Activated naive CD4-positive, alpha-beta T cell treated with anti-CD3 and anti-CD28 coated beads, Interleukin-2, amount 50 U/mL, for 72 hours (primary cell): ENCODE measurements at regions not wholly inside any gene's neighbourhood (a gene's known extent, or its start where the extent isn't known, plus 50 kb on each side); places are given as distances from the start of the nearest gene placed in this dataset.
A peak's percentile ranks its signal among the peaks of the same experiment; 100 is the strongest.

ENCODE experiments used
- ATAC-seq, 2 donors: fragments of 150-1000 bp; cut with Tn5 transposase; 2 replicates each; pipeline ENCODE4 v1.10.0; 2021; ENCODE audit warnings: mild to moderate bottlenecking in 2 of 2, moderate library complexity in 2 of 2
- DNase-seq, 2 donors: peaks; one replicate each; pipeline ENCODE4 v3.0.0; 2021 to 2022; ENCODE audit warnings: low spot score in 2 of 2
- H3K27ac Mint-ChIP-seq, 2 donors: one replicate each; pipeline ENCODE4 v1.8.0; 2022; ENCODE audit warnings: mild to moderate bottlenecking in 2 of 2, mixed read lengths in 2 of 2
- H3K36me3 Mint-ChIP-seq, 2 donors: one replicate each; pipeline ENCODE4 v1.8.0; 2022; ENCODE audit warnings: mixed read lengths in 2 of 2
- H3K9me3 Mint-ChIP-seq, 2 donors: one replicate each; pipeline ENCODE4 v1.8.0; 2022; ENCODE audit warnings: mixed read lengths in 2 of 2

GRCh38 chr1:55695151-55695550 lies 480.0 kb upstream of the USP24 start:
- Mint-ChIP-seq H3K36me3 (no peaks in the 10 kb centered on the region), H3K9me3 (no peaks in the 10 kb centered on the region), H3K27ac (no peak overlapping the region)
- ATAC-seq (no peak), DNase-seq (no peak)

GRCh38 chr1:55694310-55694801 lies 479.2 kb upstream of the USP24 start:
- no peaks in the 10 kb centered on the region for H3K9me3 Mint-ChIP-seq
- ATAC-seq (no peak), DNase-seq (no peak)
- no peaks in the 10 kb centered on the region for H3K36me3 Mint-ChIP-seq
- H3K27ac Mint-ChIP-seq, result no peak overlapping the region

- DNase-seq (no peak), ATAC-seq (no peak)
- no peaks in the 10 kb centered on the region for H3K9me3 Mint-ChIP-seq
- no peaks in the 10 kb centered on the region for H3K36me3 Mint-ChIP-seq
- H3K27ac Mint-ChIP-seq, result no peak overlapping the region
Measured at GRCh38 chr1:55692726-55693125, 477.6 kb upstream of the USP24 start.

DNA sequence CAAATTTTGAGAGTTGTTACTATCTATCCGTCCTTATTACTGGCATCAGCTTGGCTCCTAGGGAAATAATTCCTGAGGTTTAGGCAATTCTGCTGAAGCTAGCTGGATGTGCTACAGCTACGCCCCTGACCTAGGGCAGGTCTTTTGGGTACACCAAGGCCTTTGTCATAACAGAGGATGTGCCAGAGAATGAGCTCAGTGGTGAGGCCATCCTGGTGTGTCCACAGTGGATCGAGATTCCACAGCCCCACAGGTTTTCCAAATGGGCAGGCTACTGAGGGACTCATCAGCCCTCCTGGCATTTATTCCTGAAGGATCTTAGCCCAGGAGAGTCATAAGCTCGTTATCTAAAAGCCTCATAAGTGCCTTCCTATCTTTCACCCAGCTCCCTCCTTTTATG lies 475.2 kb upstream of the USP24 start:
- no peaks in the 10 kb centered on the region for H3K36me3 Mint-ChIP-seq
- no peak overlapping the region for H3K27ac Mint-ChIP-seq
- ATAC-seq, result no peak
- no peak for DNase-seq
- no peaks in the 10 kb centered on the region for H3K9me3 Mint-ChIP-seq

DNA sequence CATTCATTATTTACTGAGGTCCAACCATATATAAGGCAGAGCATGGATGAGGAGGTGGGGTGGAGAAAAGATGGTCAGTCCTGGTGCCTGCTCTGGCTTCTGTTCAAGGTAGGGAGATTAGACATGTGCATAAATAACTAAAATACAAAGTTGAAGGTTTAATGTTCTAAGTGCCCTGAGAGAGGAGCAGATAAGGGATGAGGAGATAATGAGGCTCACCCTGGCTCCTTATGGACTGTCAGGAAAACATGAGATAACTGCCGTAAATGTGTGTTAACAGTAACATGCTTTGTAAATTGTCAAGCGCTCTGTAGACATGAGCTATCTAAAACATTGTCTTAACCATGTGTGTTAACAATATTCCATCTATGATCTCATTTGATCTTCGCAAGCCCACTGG lies 474.6 kb upstream of the USP24 start:
- ATAC-seq (no peak), DNase-seq (no peak)
- H3K9me3 Mint-ChIP-seq, result no peaks in the 10 kb centered on the region
- H3K27ac Mint-ChIP-seq, result no peak overlapping the region
- H3K36me3 Mint-ChIP-seq, result no peaks in the 10 kb centered on the region

DNA sequence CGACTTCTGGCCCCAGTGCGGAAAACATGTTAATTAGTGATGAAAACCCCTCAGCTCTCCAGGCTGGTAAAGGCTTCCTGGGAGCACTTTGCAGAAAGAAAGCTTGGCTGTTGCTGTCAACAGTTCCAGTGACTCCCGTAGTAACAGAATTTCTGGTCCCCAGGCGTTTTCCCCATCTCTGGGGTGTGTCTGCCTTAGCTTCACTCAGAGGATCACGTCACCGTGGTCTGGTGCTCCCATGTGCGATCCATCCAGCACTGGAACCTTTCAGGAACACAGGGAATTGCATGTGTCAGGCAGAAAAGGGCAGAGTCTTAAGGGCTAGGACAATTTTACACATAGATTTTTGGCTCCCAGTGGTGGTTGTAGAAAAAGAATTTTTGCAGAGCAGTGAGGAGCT lies 470.4 kb upstream of the USP24 start:
- ATAC-seq, result no peak
- DNase-seq, result no peak
- Mint-ChIP-seq H3K9me3 (peaks cover 0 to 2% of the 10 kb centered on the region in 2 donors), H3K36me3 (no peaks in the 10 kb centered on the region), H3K27ac (no peak overlapping the region)

GRCh38 chr1:55684131-55684650 lies 469.0 kb upstream of the USP24 start:
- peaks cover 0 to 2% of the 10 kb centered on the region in 2 donors for H3K9me3 Mint-ChIP-seq
- ATAC-seq (no peak), DNase-seq (no peak)
- no peaks in the 10 kb centered on the region for H3K36me3 Mint-ChIP-seq
- no peak overlapping the region for H3K27ac Mint-ChIP-seq

DNA sequence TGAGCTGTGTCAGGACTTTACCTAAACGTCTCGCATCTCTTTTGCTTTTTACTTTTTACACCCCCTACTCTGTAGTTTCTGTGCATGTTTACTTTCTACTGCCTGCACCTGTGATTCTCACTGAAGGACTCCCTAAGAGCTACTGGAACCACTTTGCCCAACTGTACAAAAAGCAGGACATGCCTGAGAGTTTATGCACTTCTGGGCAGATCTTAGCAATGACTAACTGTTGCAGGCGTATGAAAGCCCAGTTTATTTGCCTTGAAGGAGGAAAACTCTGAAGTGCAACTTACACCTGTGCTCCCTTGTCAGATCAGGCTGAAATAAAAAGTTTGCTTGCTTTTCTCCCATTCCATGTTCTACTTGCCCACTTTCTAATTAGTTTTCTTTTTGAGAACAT lies 467.0 kb upstream of the USP24 start:
- DNase-seq (no peak), ATAC-seq (no peak)
- H3K27ac Mint-ChIP-seq, result no peak overlapping the region
- peaks cover 0 to 2% of the 10 kb centered on the region in 2 donors for H3K9me3 Mint-ChIP-seq
- H3K36me3 Mint-ChIP-seq, result no peaks in the 10 kb centered on the region

DNA sequence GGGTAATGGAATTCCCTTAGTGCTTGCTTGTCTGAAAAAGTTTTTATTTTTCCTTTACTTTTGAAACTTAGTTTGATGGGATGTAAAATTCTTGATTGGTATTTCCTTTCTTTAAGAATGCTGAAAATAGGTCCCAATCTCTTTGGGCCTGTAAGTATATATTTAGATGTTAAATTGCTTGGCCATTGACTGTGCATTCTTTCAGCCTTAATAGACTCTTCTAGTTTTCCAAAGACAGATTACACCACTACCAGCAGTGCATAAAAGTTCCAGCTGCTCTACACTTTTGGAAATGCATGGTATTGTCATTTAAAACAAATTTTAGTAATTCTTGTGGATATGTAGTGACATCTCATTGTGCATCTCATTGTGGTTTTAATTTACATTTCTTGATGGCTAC lies 464.8 kb upstream of the USP24 start:
- Mint-ChIP-seq H3K36me3 (no peaks in the 10 kb centered on the region), H3K27ac (no peak overlapping the region), H3K9me3 (peaks cover 8 to 11% of the 10 kb centered on the region in 2 donors)
- ATAC-seq, result no peak
- DNase-seq, result no peak

DNA sequence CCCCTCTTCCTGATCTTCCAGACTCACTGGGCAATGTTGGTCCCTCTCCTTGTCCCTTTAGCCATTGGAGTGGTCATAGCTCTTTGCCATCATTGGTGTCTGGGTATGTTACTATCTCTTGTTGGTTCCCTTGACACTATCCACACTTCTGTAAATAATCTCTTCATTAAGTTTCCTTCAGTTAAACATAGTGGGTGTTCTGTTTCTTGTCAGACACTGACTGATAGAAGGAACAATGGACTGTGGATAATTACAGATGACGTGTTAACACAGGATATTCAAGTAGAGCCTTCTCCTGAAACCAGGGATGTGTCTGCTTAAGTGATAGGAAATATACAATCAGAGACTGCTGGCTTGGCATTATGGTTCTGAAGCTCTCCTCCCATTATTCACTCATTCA lies 458.3 kb upstream of the USP24 start:
- Mint-ChIP-seq H3K9me3 (peaks cover 8% of the 10 kb centered on the region in 2 donors), H3K27ac (peak overlapping the region in 1 of 2 donors; percentile 6), H3K36me3 (no peaks in the 10 kb centered on the region)
- no peak for DNase-seq
- ATAC-seq, result no peak

- DNase-seq, result no peak
- ATAC-seq, result no peak
- Mint-ChIP-seq H3K36me3 (no peaks in the 10 kb centered on the region), H3K9me3 (no peaks in the 10 kb centered on the region), H3K27ac (peak overlapping the region in 1 of 2 donors; percentile 44)
Measured at GRCh38 chr1:55670331-55671082, 455.3 kb upstream of the USP24 start.

DNA sequence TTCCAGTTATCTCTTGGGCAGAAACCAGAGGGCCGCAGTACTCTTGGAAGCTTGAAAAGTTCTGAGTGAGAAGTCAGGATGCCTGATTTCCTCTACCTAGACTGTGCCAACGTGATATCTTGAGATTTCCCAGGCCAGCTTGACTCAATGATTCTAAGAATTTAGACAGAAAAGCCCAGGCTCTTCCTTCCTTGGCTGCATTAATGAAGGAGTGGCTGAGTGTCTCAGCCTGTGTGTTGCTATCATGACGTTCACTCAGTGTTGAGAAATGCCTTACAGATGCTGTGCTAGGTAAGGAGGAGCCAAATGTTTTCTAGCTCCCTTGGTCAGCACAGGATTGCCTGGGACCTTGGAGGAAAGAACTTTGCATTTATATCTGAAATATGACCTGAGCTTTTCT lies 454.1 kb upstream of the USP24 start:
- no peaks in the 10 kb centered on the region for H3K9me3 Mint-ChIP-seq
- no peak overlapping the region for H3K27ac Mint-ChIP-seq
- DNase-seq, result no peak
- H3K36me3 Mint-ChIP-seq, result no peaks in the 10 kb centered on the region
- no peak for ATAC-seq

DNA sequence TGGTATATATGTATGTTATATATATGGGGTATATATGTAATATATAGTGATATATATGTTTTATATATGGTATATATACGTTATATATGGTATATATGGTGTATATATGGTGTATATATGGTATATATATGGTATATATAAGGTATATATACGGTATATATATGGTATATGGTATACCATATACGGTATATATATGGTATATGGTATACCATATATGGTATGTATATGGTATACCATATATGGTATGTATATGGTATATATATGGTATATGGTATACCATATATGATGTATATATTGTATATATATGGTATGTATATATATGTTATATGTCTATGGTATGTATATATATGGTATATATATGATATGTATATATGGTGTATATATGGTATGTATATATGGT lies 447.7 kb upstream of the USP24 start:
- Mint-ChIP-seq H3K27ac (no peak overlapping the region), H3K9me3 (peaks cover 0 to 7% of the 10 kb centered on the region in 2 donors), H3K36me3 (no peaks in the 10 kb centered on the region)
- ATAC-seq (no peak), DNase-seq (no peak)

DNA sequence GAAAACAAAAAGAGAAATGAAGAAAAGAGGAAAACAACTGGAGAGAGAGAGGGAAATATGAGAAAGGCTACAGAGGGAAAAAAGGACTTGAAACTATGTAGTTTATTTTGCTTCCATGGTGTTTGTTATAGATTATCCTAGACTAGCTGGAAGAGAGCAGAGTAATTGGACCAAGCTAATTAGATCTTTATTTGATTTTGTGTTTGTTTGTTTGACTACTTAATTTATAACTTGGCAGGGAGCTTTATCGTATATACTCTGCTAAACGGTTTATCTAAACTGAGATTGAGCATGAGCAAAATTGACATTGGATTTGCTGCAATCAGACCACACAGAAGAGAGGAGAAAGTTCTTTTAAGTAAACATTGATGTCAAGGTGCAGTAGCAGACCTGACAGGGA lies 443.8 kb upstream of the USP24 start:
- Mint-ChIP-seq H3K27ac (no peak overlapping the region), H3K36me3 (no peaks in the 10 kb centered on the region), H3K9me3 (peaks cover 0 to 7% of the 10 kb centered on the region in 2 donors)
- DNase-seq (no peak), ATAC-seq (no peak)

GRCh38 chr1:55654750-55655149 lies 439.6 kb upstream of the USP24 start:
- DNase-seq (no peak), ATAC-seq (no peak)
- H3K36me3 Mint-ChIP-seq, result no peaks in the 10 kb centered on the region
- no peaks in the 10 kb centered on the region for H3K9me3 Mint-ChIP-seq
- no peak overlapping the region for H3K27ac Mint-ChIP-seq

- DNase-seq (no peak), ATAC-seq (no peak)
- no peaks in the 10 kb centered on the region for H3K9me3 Mint-ChIP-seq
- H3K36me3 Mint-ChIP-seq, result no peaks in the 10 kb centered on the region
- H3K27ac Mint-ChIP-seq, result no peak overlapping the region
Measured at GRCh38 chr1:55654171-55654570, 439.0 kb upstream of the USP24 start.

DNA sequence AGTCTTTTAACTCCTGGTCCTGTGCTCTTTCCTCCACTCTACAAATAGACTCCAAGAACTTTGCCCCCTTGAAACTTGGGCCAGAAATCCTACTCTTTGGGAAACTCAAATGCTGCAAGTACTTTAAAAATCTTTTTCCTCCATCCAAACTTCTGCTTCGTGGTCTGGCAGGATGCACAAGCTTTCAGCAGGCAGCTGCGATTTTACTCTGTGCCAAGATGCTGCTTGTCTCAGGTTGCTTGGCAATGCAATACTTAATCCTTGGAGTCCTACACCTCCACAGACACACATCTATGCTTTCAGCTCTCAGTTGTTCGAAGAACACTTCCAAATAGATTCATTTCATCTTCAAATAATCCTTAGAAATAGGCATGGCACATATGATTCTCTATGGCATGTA lies 435.3 kb upstream of the USP24 start:
- H3K9me3 Mint-ChIP-seq, result no peaks in the 10 kb centered on the region
- no peaks in the 10 kb centered on the region for H3K36me3 Mint-ChIP-seq
- DNase-seq (no peak), ATAC-seq (no peak)
- H3K27ac Mint-ChIP-seq, result no peak overlapping the region

DNA sequence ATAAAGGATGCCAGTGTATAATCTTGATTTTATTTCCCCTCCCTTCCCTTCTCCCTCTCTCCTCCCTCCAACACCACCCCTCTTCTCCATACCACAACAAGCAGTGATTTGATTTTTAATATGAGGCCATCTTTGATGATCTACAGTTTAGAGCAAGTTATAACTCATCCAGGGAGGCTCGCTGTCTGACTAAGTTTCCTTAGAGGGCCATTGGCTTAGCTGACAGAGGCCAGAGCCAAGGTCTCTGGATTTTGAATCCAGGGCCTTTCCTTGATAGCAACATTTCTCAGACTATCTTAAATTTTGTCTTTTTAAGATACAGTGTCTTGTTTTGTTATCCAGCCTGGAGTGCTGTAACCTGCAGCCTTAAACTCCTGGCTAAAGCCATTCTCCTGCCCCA lies 431.0 kb upstream of the USP24 start:
- Mint-ChIP-seq H3K9me3 (no peaks in the 10 kb centered on the region), H3K36me3 (no peaks in the 10 kb centered on the region), H3K27ac (no peak overlapping the region)
- DNase-seq, result no peak
- ATAC-seq, result no peak
